GM21737 (cell line): ENCODE measurements at regions not wholly inside any gene's neighbourhood (a gene's known extent, or its start where the extent isn't known, plus 50 kb on each side); places are given as distances from the start of the nearest gene placed in this dataset.
"Not testable (repeated sequence)": the region's sequence is repeated elsewhere in the genome, so short reads cannot be mapped to it uniquely, and the experiment has no call there.

Experiments used
- ATAC-seq: cut with Tn5 transposase; IDR thresholded peaks from one replicate; pipeline ENCODE4 v1.9.1; 2021; ENCODE audit warnings: mild to moderate bottlenecking, moderate library complexity; ENCODE audit not compliant: unreplicated experiment

- no peak for ATAC-seq
Measured at GRCh38 chr4:188372058-188372457, 232.8 kb downstream of the TRIML1 start.

GRCh38 chr4:188372829-188373228 is 233.6 kb downstream of the TRIML1 start:
- ATAC-seq = no peak

- ATAC-seq = no peak
Measured at GRCh38 chr4:188374871-188375270, 235.6 kb downstream of the TRIML1 start.

- ATAC-seq = no peak
Measured at GRCh38 chr4:188377816-188378215, 238.6 kb downstream of the TRIML1 start.

GRCh38 chr4:188383180-188383579 is 243.9 kb downstream of the TRIML1 start:
- ATAC-seq = no peak

GRCh38 chr4:188387179-188387791 is 248.0 kb downstream of the TRIML1 start:
- ATAC-seq = no peak

- not testable (repeated sequence) for ATAC-seq
Measured at GRCh38 chr4:188391349-188391748, 252.1 kb downstream of the TRIML1 start.

GRCh38 chr4:188396037-188396436 is 256.8 kb downstream of the TRIML1 start:
- no peak for ATAC-seq

GRCh38 chr4:188399834-188400233 is 260.6 kb downstream of the TRIML1 start:
- ATAC-seq = no peak

- ATAC-seq = no peak
Measured at GRCh38 chr4:188400451-188400850, 261.2 kb downstream of the TRIML1 start.

- ATAC-seq = no peak
Measured at GRCh38 chr4:188403272-188403671, 264.0 kb downstream of the TRIML1 start.

GRCh38 chr4:188405071-188405835 is 266.0 kb downstream of the TRIML1 start:
- not testable (repeated sequence) for ATAC-seq

GRCh38 chr4:188408244-188409030 is 269.2 kb downstream of the TRIML1 start:
- no peak for ATAC-seq

GRCh38 chr4:188409851-188410250 is 270.6 kb downstream of the TRIML1 start:
- ATAC-seq = no peak

- no peak for ATAC-seq
Measured at GRCh38 chr4:188411805-188412204, 272.6 kb downstream of the TRIML1 start.

GRCh38 chr4:188412499-188412898 is 273.3 kb downstream of the TRIML1 start:
- ATAC-seq = no peak

- ATAC-seq = no peak
Measured at GRCh38 chr4:188414441-188414840, 275.2 kb downstream of the TRIML1 start.

- ATAC-seq = no peak
Measured at GRCh38 chr4:188417181-188417580, 277.9 kb downstream of the TRIML1 start.

- ATAC-seq = no peak
Measured at GRCh38 chr4:188423039-188423438, 283.8 kb downstream of the TRIML1 start.

- ATAC-seq = no peak
Measured at GRCh38 chr4:188428935-188429334, 289.7 kb downstream of the TRIML1 start.

GRCh38 chr4:188429965-188430364 is 290.7 kb downstream of the TRIML1 start:
- no peak for ATAC-seq

GRCh38 chr4:188430384-188430783 is 291.1 kb downstream of the TRIML1 start:
- no peak for ATAC-seq
